ENCODE measurements at regions not wholly inside any gene's neighbourhood (a gene's known extent, or its start where the extent isn't known, plus 50 kb on each side); places are given as distances from the start of the nearest gene placed in this dataset.

- TF ChIP-seq CTCF (IDR thresholded peaks at IDR 0.05) = no peak
- no peak for TF ChIP-seq POLR2A (IDR thresholded peaks at IDR 0.05; ENCODE audit: low read depth)
- TF ChIP-seq EP300 (IDR thresholded peaks at IDR 0.05) = no peak
Observed at GRCh38 chrX:25663701-25664100, 474.4 kb upstream of the MAGEB18 start.

Data from esophagus muscularis mucosa (tissue), 4 donors.